H1 (cell line): ENCODE measurements at regions not wholly inside any gene's neighbourhood (a gene's known extent, or its start where the extent isn't known, plus 50 kb on each side); places are given as distances from the start of the nearest gene placed in this dataset.

Experiments used
- BCL11A ChIP-seq, 2 experiments: IDR thresholded peaks; one replicate each; pipeline ENCODE4 v1.6.1; 2011; ENCODE audit warnings: low read depth in 2 of 2, low read length in 2 of 2, mild to moderate bottlenecking in 2 of 2
- BRCA1 ChIP-seq: IDR thresholded peaks from 2 replicates; pipeline ENCODE4 v1.6.1; 2012; ENCODE audit warnings: low read depth, low read length, improper control_type of control experiment
- CHD2 ChIP-seq: IDR thresholded peaks from 2 replicates; pipeline ENCODE4 v1.6.1; 2012; ENCODE audit warnings: low read length, improper control_type of control experiment
- FOSL1 ChIP-seq: IDR thresholded peaks from 2 replicates; pipeline ENCODE4 v1.6.1; 2011; ENCODE audit warnings: mild to moderate bottlenecking, low read depth, low read length, moderate library complexity; ENCODE audit not compliant: insufficient read depth
- KDM5A ChIP-seq: fragments of 200-600 bp; IDR thresholded peaks from 2 replicates; pipeline ENCODE4 v1.7.1; 2012; ENCODE audit warnings: mild to moderate bottlenecking, low read length, inconsistent platforms, mixed read lengths
- NRF1 ChIP-seq: IDR thresholded peaks from 2 replicates; pipeline ENCODE4 v1.6.1; 2011; ENCODE audit warnings: mild to moderate bottlenecking, low read depth, low read length, improper control_type of control experiment
- POLR2A ChIP-seq, 2 experiments: IDR thresholded peaks; 1 replicate in 1 of 2; 2 replicates in 1 of 2; pipeline ENCODE4 v1.6.1; 2011; ENCODE audit warnings: low read depth in 2 of 2, low read length in 2 of 2, mild to moderate bottlenecking in 2 of 2; ENCODE audit errors: control extremely low read depth in 1 of 2
- POLR2AphosphoS5 ChIP-seq: IDR thresholded peaks from 2 replicates; pipeline ENCODE4 v1.6.1; 2011; ENCODE audit warnings: low read depth, low read length
- SP1 ChIP-seq: IDR thresholded peaks from 2 replicates; pipeline ENCODE4 v1.6.1; 2011; ENCODE audit warnings: low read depth, low read length
- ZNF274 ChIP-seq: IDR thresholded peaks from 2 replicates; pipeline ENCODE4 v1.7.0; 2012; ENCODE audit warnings: low read length, borderline replicate concordance; ENCODE audit errors: extremely low read depth

DNA sequence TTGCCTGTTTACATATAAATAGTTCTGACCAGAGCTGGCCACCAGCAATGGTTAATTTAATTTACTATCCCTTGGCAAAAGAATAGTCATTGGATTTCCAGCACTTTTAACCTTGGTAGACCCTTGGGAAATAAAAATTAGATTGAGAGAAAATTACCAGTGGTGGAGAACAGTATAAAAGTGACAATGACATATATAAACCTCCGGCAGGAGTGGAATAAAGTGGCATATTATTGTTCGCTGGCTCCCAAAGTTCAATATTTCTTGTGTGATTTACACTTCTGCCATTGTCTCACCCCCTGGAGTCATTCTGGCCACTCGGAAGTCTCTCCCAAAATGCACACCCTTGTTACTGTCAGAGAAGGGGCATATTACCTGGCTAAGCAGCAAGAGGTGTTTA is 347.7 kb downstream of the NPIPA8 start (continued):
- TF ChIP-seq POLR2AphosphoS5 (no peak), POLR2A (IDR thresholded peaks at IDR 0.05; ENCODE audit: control extremely low read depth in 1 of 2, low read depth in 2 of 2, low read length in 2 of 2) (no peak), ZNF274 (no peak), NRF1 (no peak), BCL11A (IDR thresholded peaks at IDR 0.05; ENCODE audit: low read depth in 2 of 2, low read length in 2 of 2) (no peak), SP1 (no peak), KDM5A (no peak), CHD2 (no peak), FOSL1 (no peak), BRCA1 (no peak)
- TF ChIP-seq, all 59 proteins: peak for 0
